HepG2 (cell line): ENCODE measurements at regions not wholly inside any gene's neighbourhood (a gene's known extent, or its start where the extent isn't known, plus 50 kb on each side); places are given as distances from the start of the nearest gene placed in this dataset.

Experiments
- ATAC-seq: fragments of 200-7000 bp; cut with Tn5 transposase; 3 replicates; pipeline ENCODE4 v1.9.1; 2020; ENCODE audit warnings: mild to moderate bottlenecking, moderate library complexity
- BruUV-seq: library from RNA; stranded (reverse); fragments of 400-500 nt; replicated peaks from 2 replicates; lab custom pipeline; 2021; lab: Mats Ljungman, UMichigan
- CTCF ChIA-PET: fragments of 300-600 bp; formaldehyde crosslinking; extraction: SDS; loops from one replicate; lab custom pipeline; 2021; ENCODE audit warnings: low total read pairs, inconsistent platforms, low intra/inter-chr PET ratio; lab: Yijun Ruan, JAX
- POLR2A ChIA-PET: fragments of 350-600 bp; sonication (Branson Sonifier 250); formaldehyde crosslinking; loops from one replicate; lab custom pipeline; 2020; ENCODE audit warnings: antibody characterized with exemption, inconsistent platforms; lab: Yijun Ruan, JAX
- DNase-seq: peaks from one replicate; pipeline ENCODE4 v3.0.0-alpha.2; 2015; ENCODE audit warnings: low spot score
- FAIRE-seq: peaks from 3 replicates; lab custom pipeline; 2011; peaks lifted over from hg19 to GRCh38; lab: Jason Lieb, UNC
- H2AFZ ChIP-seq: one replicate; pipeline ENCODE4 v1.6.1; 2011; ENCODE audit warnings: low read length, inconsistent platforms
- H3K27ac ChIP-seq: fragments of 300-600 bp; 3 replicates; pipeline ENCODE4 v1.8.0; 2011; ENCODE audit warnings: mixed run types, mild to moderate bottlenecking, mixed read lengths, low read length, inconsistent platforms; ENCODE audit not compliant: insufficient read depth; ENCODE audit errors: extremely low read length
- H3K27me3 ChIP-seq, 2 experiments: fragments of 200-600 bp in 1 of 2; 2 replicates in 1 of 2; 3 replicates in 1 of 2; pipeline versions ENCODE4 v1.6.0 to v1.8.0; 2011; ENCODE audit warnings: low read length in 2 of 2, mild to moderate bottlenecking in 2 of 2, moderate library complexity in 2 of 2, inconsistent platforms in 1 of 2; ENCODE audit not compliant: insufficient read depth in 2 of 2, control insufficient read depth in 1 of 2
- H3K36me3 ChIP-seq, 2 experiments: fragments of 200-600 bp in 1 of 2; replicated peaks in 1 of 2; 2 replicates in 1 of 2; 3 replicates in 1 of 2; pipeline versions ENCODE4 v1.5.1 to v1.8.0; 2011; ENCODE audit warnings: low read length in 2 of 2, inconsistent platforms in 1 of 2; ENCODE audit not compliant: insufficient read depth in 2 of 2, control insufficient read depth in 1 of 2
- H3K4me1 ChIP-seq: 2 replicates; pipeline ENCODE4 v1.5.1; 2012; ENCODE audit warnings: low read length, inconsistent platforms; ENCODE audit not compliant: insufficient read depth
- H3K4me2 ChIP-seq: 2 replicates; pipeline ENCODE4 v1.6.0; 2011; ENCODE audit warnings: low read depth, low read length, inconsistent platforms
- H3K4me3 ChIP-seq, 3 experiments: fragments of 200-600 bp in 1 of 3; sonication (generic), shearing (Covaris generic) in 1 of 3; replicated peaks in 1 of 3; 2 replicates each; pipeline ENCODE4 v1.5.1; 2011 to 2016; ENCODE audit warnings: low read length in 3 of 3, inconsistent platforms in 2 of 3, low read depth in 2 of 3, mild to moderate bottlenecking in 2 of 3, control low read depth in 1 of 3, mixed read lengths in 1 of 3; ENCODE audit not compliant: insufficient read depth in 1 of 3
- H3K79me2 ChIP-seq: one replicate; pipeline ENCODE4 v1.6.1; 2011; ENCODE audit warnings: low read length, inconsistent platforms; ENCODE audit not compliant: insufficient read depth
- H3K9ac ChIP-seq: 2 replicates; pipeline ENCODE4 v1.6.0; 2011; ENCODE audit warnings: mild to moderate bottlenecking, low read depth, low read length, inconsistent platforms; ENCODE audit not compliant: insufficient read depth
- H3K9me3 ChIP-seq: 2 replicates; pipeline ENCODE4 v1.5.1; 2012; ENCODE audit warnings: mild to moderate bottlenecking, low read length
- H4K20me1 ChIP-seq: 2 replicates; pipeline ENCODE4 v1.6.0; 2011; ENCODE audit warnings: inconsistent platforms, mild to moderate bottlenecking, low read length, moderate library complexity; ENCODE audit not compliant: insufficient read depth
- IRF2 ChIP-seq: IDR thresholded peaks from 2 replicates; pipeline ENCODE4 v1.6.1; 2018; ENCODE audit warnings: missing genetic modification reagents, missing compliant biosample characterization
- KDM5B ChIP-seq: sonication (generic); formaldehyde crosslinking; IDR thresholded peaks from 2 replicates; pipeline ENCODE4 v1.4.0; 2020; ENCODE audit warnings: missing genetic modification reagents, mild to moderate bottlenecking, borderline replicate concordance
- MTA3 ChIP-seq: sonication (generic); formaldehyde crosslinking; IDR thresholded peaks from 2 replicates; pipeline ENCODE4 v1.4.0; 2020; ENCODE audit warnings: missing genetic modification reagents
- MXD4 ChIP-seq: IDR thresholded peaks from 2 replicates; pipeline ENCODE4 v1.6.1; 2016; ENCODE audit warnings: mild to moderate bottlenecking, missing biosample characterization, missing genetic modification reagents
- NFIC ChIP-seq: IDR thresholded peaks from 2 replicates; pipeline ENCODE4 v1.6.1; 2012; ENCODE audit warnings: mild to moderate bottlenecking, low read length, inconsistent platforms
- PBX2 ChIP-seq: IDR thresholded peaks from 2 replicates; pipeline ENCODE4 v1.6.1; 2016; ENCODE audit warnings: control low read depth
- PCBP2 ChIP-seq: fragments of 200-400 bp; formaldehyde crosslinking; optimal IDR thresholded peaks from 2 replicates; pipeline ENCODE3; 2018; ENCODE audit warnings: low read length, low read depth; ENCODE audit not compliant: poor library complexity, severe bottlenecking
- PRDM4 ChIP-seq: sonication (generic); formaldehyde crosslinking; IDR thresholded peaks from 2 replicates; pipeline ENCODE4 v1.9.0; 2021; ENCODE audit warnings: missing genetic modification reagents, borderline replicate concordance
- RBAK ChIP-seq: sonication (generic); formaldehyde crosslinking; IDR thresholded peaks from 2 replicates; pipeline ENCODE4 v1.5.1; 2020; ENCODE audit warnings: mild to moderate bottlenecking, missing genetic modification reagents
- REL ChIP-seq: sonication (generic); formaldehyde crosslinking; conservative IDR thresholded peaks from 2 replicates; pipeline ENCODE4 v1.8.0; 2022; ENCODE audit warnings: mild to moderate bottlenecking, missing genetic modification reagents, moderate library complexity
- RXRA ChIP-seq: sonication (generic); formaldehyde crosslinking; IDR thresholded peaks from 2 replicates; pipeline ENCODE4 v1.5.1; 2020; ENCODE audit warnings: missing genetic modification reagents
- WIZ ChIP-seq: sonication (generic); formaldehyde crosslinking; IDR thresholded peaks from 2 replicates; pipeline ENCODE4 v1.5.1; 2020; ENCODE audit warnings: mild to moderate bottlenecking, missing genetic modification reagents
- ZFP36L1 ChIP-seq: sonication (generic); formaldehyde crosslinking; IDR thresholded peaks from 2 replicates; pipeline ENCODE4 v1.8.0; 2022; ENCODE audit warnings: mild to moderate bottlenecking, missing genetic modification reagents, moderate library complexity
- ZFP62 ChIP-seq: sonication (generic); formaldehyde crosslinking; IDR thresholded peaks from 2 replicates; pipeline ENCODE4 v1.4.0; 2020; ENCODE audit warnings: missing genetic modification reagents
- ZFX ChIP-seq: sonication (generic); formaldehyde crosslinking; IDR thresholded peaks from 2 replicates; pipeline ENCODE4 v1.4.0; 2020; ENCODE audit warnings: mild to moderate bottlenecking, low read depth, missing genetic modification reagents, moderate library complexity
- ZKSCAN8 ChIP-seq: IDR thresholded peaks from 2 replicates; pipeline ENCODE4 v1.6.1; 2016; ENCODE audit warnings: borderline replicate concordance, missing genetic modification reagents, missing compliant biosample characterization
- ZNF33B ChIP-seq: sonication (generic); formaldehyde crosslinking; IDR thresholded peaks from 2 replicates; pipeline ENCODE4 v1.5.1; 2020; ENCODE audit warnings: mild to moderate bottlenecking, missing genetic modification reagents
- ZNF563 ChIP-seq: sonication (generic); formaldehyde crosslinking; IDR thresholded peaks from 2 replicates; pipeline ENCODE4 v1.8.0; 2022; ENCODE audit warnings: mild to moderate bottlenecking, moderate library complexity, missing genetic modification reagents
- ZNF740 ChIP-seq: sonication (generic); formaldehyde crosslinking; IDR thresholded peaks from 2 replicates; pipeline ENCODE4 v1.4.0; 2020; ENCODE audit warnings: missing genetic modification reagents
- ZNF766 ChIP-seq: sonication (generic); formaldehyde crosslinking; IDR thresholded peaks from 2 replicates; pipeline ENCODE4 v1.5.0; 2020; ENCODE audit warnings: missing genetic modification reagents, borderline replicate concordance
- ZNF782 ChIP-seq: sonication (generic); formaldehyde crosslinking; IDR thresholded peaks from 2 replicates; pipeline ENCODE4 v1.4.0; 2020; ENCODE audit warnings: missing genetic modification reagents, mild to moderate bottlenecking, borderline replicate concordance
- ZSCAN29 ChIP-seq: sonication (generic); formaldehyde crosslinking; conservative IDR thresholded peaks from 2 replicates; pipeline ENCODE4 v1.4.0; 2020; ENCODE audit warnings: mild to moderate bottlenecking, missing genetic modification reagents
- WGBS: methylation state at CpG from one replicate; pipeline ENCODE4 v1.1.6; 2017; ENCODE audit warnings: low lambda C conversion rate; 5-methylcytosine and 5-hydroxymethylcytosine counted together
- in situ Hi-C: cut with HindIII; loops from 2 replicates; pipeline ENCODE4 v1.10.0; 2017; ENCODE audit warnings: low pct_unique_long_range_greater_than_20kb; ENCODE audit not compliant: extremely low pct_ligation_motif_present
- intact Hi-C: fragments of 100-400 bp; cut with micrococcal nuclease; formaldehyde crosslinking; loops from one replicate; pipeline ENCODE4 v1.10.0; 2022; ENCODE audit not compliant: unreplicated experiment

- TF ChIP-seq PRDM4 (CRISPR knock-in tag), result no peak
- TF ChIP-seq ZSCAN29 (CRISPR knock-in tag), result no peak
- no peak for TF ChIP-seq RBAK
- TF ChIP-seq IRF2 (CRISPR knock-in tag), result no peak
- no peak for TF ChIP-seq RXRA (CRISPR knock-in tag)
- no peak for TF ChIP-seq WIZ
These were observed 1020.9 kb downstream of the GATA3 start (continued) for GRCh38 chr10:9075420-9075819.

GRCh38 chr10:9076066-9076465 is 1021.6 kb downstream of the GATA3 start:
- Histone ChIP-seq H4K20me1 (no peaks in the 10 kb centered on the region), H3K27me3 (no peaks in the 10 kb centered on the region), H3K9ac (no peak overlapping the region), H3K36me3 (no peaks in the 10 kb centered on the region), H3K79me2 (no peaks in the 10 kb centered on the region), H3K27ac (no peak overlapping the region), H3K4me3 (no peak overlapping the region), H3K9me3 (no peaks in the 10 kb centered on the region), H2AFZ (no peak overlapping the region)
- in situ Hi-C loops, result no loop called here
- ATAC-seq (no peak), FAIRE-seq (no peak), DNase-seq (no peak)
- no TSS peak for BruUV-seq
- intact Hi-C loops, result no loop called here
- 2% methylated on average over 2 of the region's 2 CpGs for WGBS
- ChIA-PET POLR2A (no interaction called here), CTCF (no interaction called here)
- TF ChIP-seq PBX2 (CRISPR knock-in tag) (no peak), ZNF740 (CRISPR knock-in tag) (no peak), ZKSCAN8 (no peak), PCBP2 (no peak), MXD4 (CRISPR knock-in tag) (no peak), KDM5B (no peak), ZFP62 (CRISPR knock-in tag) (no peak), ZFP36L1 (CRISPR knock-in tag) (no peak), REL (no peak), ZNF782 (CRISPR knock-in tag) (no peak), NFIC (no peak), ZNF33B (CRISPR knock-in tag) (no peak), ZNF563 (no peak), MTA3 (no peak), ZFX (CRISPR knock-in tag) (no peak), ZNF766 (CRISPR knock-in tag) (no peak)
- TF ChIP-seq, all 625 proteins: peak for 0
- H3K4me1 ChIP-seq, result no peaks in the 10 kb centered on the region
- H3K4me2 ChIP-seq, result no peak overlapping the region
